Mucosa of rectum (tissue), 2 donors: ENCODE measurements at regions not wholly inside any gene's neighbourhood (a gene's known extent, or its start where the extent isn't known, plus 50 kb on each side); places are given as distances from the start of the nearest gene placed in this dataset.

Experiments used
- H3K27ac ChIP-seq, 2 donors: one replicate each; pipeline ENCODE4 v1.7.0; 2013; ENCODE audit warnings: inconsistent platforms in 2 of 2, low read depth in 2 of 2, low read length in 2 of 2
- H3K27me3 ChIP-seq, 2 donors: one replicate each; pipeline ENCODE4 v1.7.0; 2013; ENCODE audit warnings: low read length in 2 of 2; ENCODE audit not compliant: control insufficient read depth in 2 of 2, insufficient read depth in 2 of 2
- H3K36me3 ChIP-seq, 2 donors: one replicate each; pipeline ENCODE4 v1.7.0; 2013; ENCODE audit warnings: low read length in 2 of 2; ENCODE audit not compliant: control insufficient read depth in 2 of 2, insufficient read depth in 2 of 2
- H3K4me1 ChIP-seq, 2 donors: one replicate each; pipeline ENCODE4 v1.7.0; 2013; ENCODE audit warnings: low read length in 2 of 2, mild to moderate bottlenecking in 1 of 2; ENCODE audit not compliant: control insufficient read depth in 2 of 2, insufficient read depth in 2 of 2
- H3K4me3 ChIP-seq, 2 donors: one replicate each; pipeline ENCODE4 v1.7.0; 2013; ENCODE audit warnings: low read length in 2 of 2
- H3K9ac ChIP-seq, 2 donors: one replicate each; pipeline ENCODE4 v1.7.0; 2013; ENCODE audit warnings: low read length in 2 of 2, low read depth in 1 of 2, mild to moderate bottlenecking in 1 of 2
- H3K9me3 ChIP-seq, 2 donors: one replicate each; pipeline ENCODE4 v1.7.0; 2013; ENCODE audit warnings: low read length in 2 of 2; ENCODE audit not compliant: control insufficient read depth in 2 of 2
- donor health status: healthy.
- donor health status: Normal muscosa, but diverticular disease.

DNA sequence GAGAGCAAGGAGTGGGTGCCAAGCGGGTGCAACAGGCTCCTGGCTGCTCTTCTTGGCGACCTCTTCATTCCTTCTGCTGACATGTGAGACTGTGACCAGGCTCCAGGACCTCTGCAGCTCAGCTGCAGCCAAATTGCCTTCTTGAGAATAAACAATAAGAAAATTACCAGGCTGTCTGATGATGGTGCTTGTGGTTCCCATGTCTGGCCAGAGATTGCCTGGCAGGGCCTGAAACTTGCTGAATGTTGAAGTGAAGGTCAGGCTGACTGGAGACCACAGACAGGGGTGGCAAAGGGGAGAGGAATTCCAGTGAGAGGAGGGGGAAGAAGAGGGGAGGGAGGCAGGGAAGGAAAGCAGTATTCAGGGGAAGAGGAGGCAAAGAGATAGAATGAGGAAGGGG lies 497.4 kb upstream of the PODXL start:
- H3K27ac ChIP-seq: no peak overlapping the region
- H3K9me3 ChIP-seq: no peaks in the 10 kb centered on the region
- no peaks in the 10 kb centered on the region for H3K4me1 ChIP-seq
- H3K27me3 ChIP-seq: no peaks in the 10 kb centered on the region
- H3K36me3 ChIP-seq: no peaks in the 10 kb centered on the region
- H3K4me3 ChIP-seq: no peak overlapping the region
- H3K9ac ChIP-seq: no peak overlapping the region

- no peaks in the 10 kb centered on the region for H3K4me1 ChIP-seq
- no peak overlapping the region for H3K9ac ChIP-seq
- no peak overlapping the region for H3K27ac ChIP-seq
Measured at GRCh38 chr7:132051311-132051710, 494.9 kb upstream of the PODXL start.

DNA sequence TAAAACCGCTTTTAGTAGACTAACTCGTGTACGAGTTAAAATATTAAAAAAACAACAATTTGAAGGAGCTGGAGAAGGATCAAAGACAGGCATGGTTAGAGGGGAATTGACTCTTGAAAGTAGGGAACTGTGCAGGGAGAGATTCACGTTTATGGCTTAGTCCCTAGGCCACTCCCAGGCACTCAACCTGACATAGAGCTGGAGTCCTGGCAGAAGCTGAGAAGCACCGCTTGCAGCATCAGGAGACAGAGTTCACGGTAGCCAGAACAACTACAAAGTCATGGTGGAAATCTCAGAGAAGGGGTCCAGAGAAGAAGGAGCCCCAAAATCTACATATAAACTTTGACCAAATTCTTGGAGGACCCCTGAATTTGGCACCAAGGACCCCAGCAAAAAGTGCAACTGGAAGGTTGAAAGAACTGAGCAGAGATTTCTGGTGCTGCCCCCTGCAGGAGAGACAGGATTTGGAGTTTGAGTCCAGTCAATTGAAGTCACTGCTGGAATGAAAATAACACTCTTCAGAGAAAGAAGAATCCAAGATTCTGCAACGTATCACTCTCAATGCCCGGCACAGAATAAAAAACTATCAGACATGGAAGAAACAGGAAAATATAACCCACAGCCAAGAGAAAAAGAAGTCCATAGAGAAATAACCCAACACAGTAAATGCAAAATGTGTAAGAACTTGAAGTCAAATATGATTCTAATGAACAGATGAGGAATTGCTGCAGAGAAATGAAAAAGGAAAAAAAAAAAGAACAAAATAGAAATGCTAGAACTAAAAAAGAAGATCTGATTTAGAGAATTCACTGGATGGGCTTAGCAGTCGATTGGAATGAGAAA lies 493.3 kb upstream of the PODXL start:
- Histone ChIP-seq H3K27ac (no peak overlapping the region), H3K27me3 (no peaks in the 10 kb centered on the region), H3K36me3 (no peaks in the 10 kb centered on the region), H3K9me3 (no peaks in the 10 kb centered on the region), H3K4me1 (no peaks in the 10 kb centered on the region), H3K9ac (no peak overlapping the region), H3K4me3 (peak overlapping the region; percentile 48 to 53)

More at GRCh38 chr7:132051311-132051710, 494.9 kb upstream of the PODXL start:
- H3K9me3 ChIP-seq: no peaks in the 10 kb centered on the region
- H3K27me3 ChIP-seq: no peaks in the 10 kb centered on the region
- no peaks in the 10 kb centered on the region for H3K36me3 ChIP-seq
- H3K4me3 ChIP-seq: no peak overlapping the region

DNA sequence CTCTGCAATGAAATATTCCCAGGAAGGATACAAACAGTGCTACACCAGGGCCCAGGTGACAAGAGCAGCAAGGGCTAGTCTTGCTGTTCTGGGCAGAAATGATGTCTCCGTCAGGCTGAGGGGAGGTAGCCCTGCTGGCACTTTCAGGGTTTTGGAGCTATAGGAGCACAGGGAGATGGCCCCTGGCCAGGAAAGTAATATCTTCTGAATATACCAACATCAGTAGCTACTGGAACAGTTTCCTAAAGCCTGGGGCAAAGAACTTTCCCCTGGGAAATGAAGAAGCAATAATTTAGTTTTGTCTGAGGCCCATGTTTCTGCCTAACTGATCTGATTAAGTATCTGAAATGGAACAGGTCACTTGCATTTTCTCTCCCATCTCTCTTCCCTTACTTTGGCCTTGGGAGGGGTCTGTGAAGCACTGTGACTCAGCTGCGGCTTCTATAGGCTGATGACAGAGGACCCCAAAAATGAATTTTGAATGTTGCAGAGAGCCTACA lies 489.1 kb upstream of the PODXL start:
- Histone ChIP-seq H3K9me3 (no peaks in the 10 kb centered on the region), H3K4me1 (no peaks in the 10 kb centered on the region), H3K9ac (no peak overlapping the region), H3K36me3 (no peaks in the 10 kb centered on the region), H3K4me3 (no peak overlapping the region), H3K27me3 (no peaks in the 10 kb centered on the region), H3K27ac (no peak overlapping the region)

- Histone ChIP-seq H3K9me3 (no peaks in the 10 kb centered on the region), H3K4me3 (no peak overlapping the region), H3K27me3 (no peaks in the 10 kb centered on the region), H3K27ac (no peak overlapping the region), H3K36me3 (no peaks in the 10 kb centered on the region), H3K9ac (no peak overlapping the region), H3K4me1 (no peaks in the 10 kb centered on the region)
Measured at GRCh38 chr7:132045002-132045401, 488.6 kb upstream of the PODXL start.

- Histone ChIP-seq H3K4me1 (no peaks in the 10 kb centered on the region), H3K9me3 (no peaks in the 10 kb centered on the region), H3K27ac (no peak overlapping the region), H3K27me3 (no peaks in the 10 kb centered on the region), H3K9ac (no peak overlapping the region), H3K4me3 (no peak overlapping the region), H3K36me3 (no peaks in the 10 kb centered on the region)
Measured at GRCh38 chr7:132044247-132044646, 487.8 kb upstream of the PODXL start.

DNA sequence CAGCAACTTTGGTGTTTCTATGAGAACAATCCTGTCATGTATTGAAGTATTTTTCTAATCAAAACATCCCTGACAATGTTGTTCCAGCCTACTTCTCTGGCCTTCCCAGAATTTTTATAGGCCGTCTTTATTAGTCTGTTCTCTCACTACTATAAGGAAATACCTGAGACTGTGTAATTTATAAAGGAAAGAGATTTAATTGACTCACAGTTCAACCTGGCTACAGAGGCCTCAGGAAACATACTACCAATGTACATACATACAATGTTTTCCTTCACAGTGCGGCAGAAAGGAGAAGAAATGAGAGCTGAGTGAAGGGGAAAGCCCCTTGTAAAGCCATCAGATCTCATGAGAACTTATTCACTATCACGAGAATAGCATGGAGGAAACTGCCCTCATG lies 484.7 kb upstream of the PODXL start:
- Histone ChIP-seq H3K27ac (peak overlapping the region in 1 of 2 donors; percentile 20), H3K9me3 (no peaks in the 10 kb centered on the region), H3K27me3 (no peaks in the 10 kb centered on the region), H3K4me3 (no peak overlapping the region), H3K9ac (no peak overlapping the region), H3K36me3 (no peaks in the 10 kb centered on the region), H3K4me1 (no peaks in the 10 kb centered on the region)

DNA sequence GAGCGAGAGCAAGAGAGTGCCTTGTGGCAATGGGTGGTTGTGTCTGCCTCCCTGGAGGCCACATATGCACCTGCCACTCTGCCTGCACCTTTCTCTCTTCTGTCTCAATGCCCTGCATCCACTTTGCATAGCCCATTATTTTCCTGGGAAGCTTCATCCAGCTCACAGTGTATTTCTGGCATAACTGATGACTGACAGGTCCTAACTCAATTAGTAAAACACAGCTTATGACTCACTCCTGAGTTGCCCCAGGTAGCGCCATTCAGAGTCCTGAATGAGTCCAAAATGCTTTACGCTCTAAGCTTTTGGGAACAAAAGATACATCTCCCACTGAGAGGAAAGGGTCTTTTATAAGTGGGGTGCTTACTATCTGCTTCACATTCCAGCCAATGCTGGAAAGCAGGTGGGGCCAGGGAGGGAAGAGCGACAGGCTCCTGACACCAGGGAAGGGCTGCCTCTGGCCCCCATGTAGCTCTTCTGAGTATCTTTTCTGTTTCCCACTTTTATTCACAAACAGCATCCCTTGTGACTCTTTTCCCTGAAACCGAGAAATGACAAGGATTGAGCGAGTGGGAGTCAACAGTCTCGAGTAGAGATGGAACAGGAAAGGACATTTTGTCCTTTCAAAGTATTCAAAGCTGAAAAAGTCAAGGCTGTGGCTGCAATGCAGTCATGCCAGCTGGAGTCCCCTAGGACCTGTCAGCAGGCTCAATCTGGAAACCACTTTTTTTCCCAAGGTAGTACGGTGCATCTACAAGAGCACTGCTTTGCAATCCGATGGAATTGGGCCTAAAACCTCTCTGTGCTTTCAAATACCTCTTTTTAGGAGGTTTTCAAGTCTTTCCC lies 479.3 kb upstream of the PODXL start:
- no peak overlapping the region for H3K4me3 ChIP-seq
- no peaks in the 10 kb centered on the region for H3K9me3 ChIP-seq
- H3K27me3 ChIP-seq: no peaks in the 10 kb centered on the region
- H3K9ac ChIP-seq: no peak overlapping the region
- H3K36me3 ChIP-seq: no peaks in the 10 kb centered on the region
- H3K27ac ChIP-seq: no peak overlapping the region
- peaks cover 0 to 4% of the 10 kb centered on the region in 2 donors for H3K4me1 ChIP-seq

GRCh38 chr7:132034748-132035416 lies 478.5 kb upstream of the PODXL start:
- H3K27ac ChIP-seq: no peak overlapping the region
- no peaks in the 10 kb centered on the region for H3K9me3 ChIP-seq
- no peak overlapping the region for H3K9ac ChIP-seq
- H3K36me3 ChIP-seq: no peaks in the 10 kb centered on the region
- no peak overlapping the region for H3K4me3 ChIP-seq
- no peaks in the 10 kb centered on the region for H3K27me3 ChIP-seq
- H3K4me1 ChIP-seq: peaks cover 0 to 9% of the 10 kb centered on the region in 2 donors

DNA sequence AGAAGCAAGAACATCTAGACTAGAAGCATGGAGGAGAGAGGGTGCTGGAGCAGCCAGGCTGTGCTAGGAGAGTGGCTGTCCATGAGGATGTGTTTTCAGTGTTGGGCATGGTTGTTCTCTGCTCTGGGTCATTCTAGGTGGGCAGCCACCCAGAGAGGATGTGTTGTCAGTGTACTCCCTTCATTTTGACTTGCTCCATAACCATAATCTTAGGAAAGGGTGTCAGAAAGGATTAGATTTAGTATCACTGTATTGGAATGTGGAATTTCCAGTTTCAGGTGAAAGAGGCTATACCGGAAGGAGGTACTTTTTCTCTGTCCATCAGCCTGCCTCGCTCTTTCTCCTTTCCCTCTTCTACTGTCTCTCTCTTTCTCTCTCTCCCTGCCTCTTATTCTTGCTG lies 474.5 kb upstream of the PODXL start:
- Histone ChIP-seq H3K9ac (no peak overlapping the region), H3K4me3 (no peak overlapping the region), H3K27ac (no peak overlapping the region), H3K9me3 (no peaks in the 10 kb centered on the region), H3K4me1 (peaks cover 0 to 9% of the 10 kb centered on the region in 2 donors), H3K36me3 (no peaks in the 10 kb centered on the region), H3K27me3 (no peaks in the 10 kb centered on the region)
